H9 (cell line): ENCODE measurements at regions not wholly inside any gene's neighbourhood (a gene's known extent, or its start where the extent isn't known, plus 50 kb on each side); places are given as distances from the start of the nearest gene placed in this dataset.

ENCODE experiments used
- DNase-seq: peaks from one replicate; pipeline ENCODE4 v3.0.0-alpha.2; 2017
- H2AFZ ChIP-seq: one replicate; pipeline ENCODE4 v1.6.1; 2013; ENCODE audit warnings: mild to moderate bottlenecking, low read length, control low read depth, moderate library complexity
- H2AK5ac ChIP-seq: 2 replicates; pipeline ENCODE4 v1.6.1; 2013; ENCODE audit warnings: low read length, control low read depth, mixed read lengths; ENCODE audit not compliant: insufficient read length
- H2BK120ac ChIP-seq: one replicate; pipeline ENCODE4 v1.6.1; 2013; ENCODE audit warnings: low read depth, mild to moderate bottlenecking, low read length, control low read depth, inconsistent platforms; ENCODE audit not compliant: poor library complexity, severe bottlenecking
- H2BK12ac ChIP-seq: 2 replicates; pipeline ENCODE4 v1.6.1; 2013; ENCODE audit warnings: low read length, control low read depth, mixed read lengths, low read depth; ENCODE audit not compliant: insufficient read length
- H2BK15ac ChIP-seq: 2 replicates; pipeline ENCODE4 v1.6.1; 2013; ENCODE audit warnings: low read depth, low read length, control low read depth
- H2BK20ac ChIP-seq: one replicate; pipeline ENCODE4 v1.6.1; 2013; ENCODE audit warnings: low read depth, mild to moderate bottlenecking, low read length, control low read depth, inconsistent platforms; ENCODE audit not compliant: poor library complexity, severe bottlenecking
- H2BK5ac ChIP-seq: 2 replicates; pipeline ENCODE4 v1.6.1; 2013; ENCODE audit warnings: low read length, control low read depth, mixed read lengths; ENCODE audit not compliant: insufficient read length
- H3K14ac ChIP-seq: 2 replicates; pipeline ENCODE4 v1.6.1; 2013; ENCODE audit warnings: low read length, control low read depth; ENCODE audit not compliant: insufficient read depth
- H3K18ac ChIP-seq: 2 replicates; pipeline ENCODE4 v1.6.1; 2013; ENCODE audit warnings: low read depth, mild to moderate bottlenecking, mixed read lengths, low read length, control low read depth; ENCODE audit not compliant: insufficient read length
- H3K23ac ChIP-seq: 2 replicates; pipeline ENCODE4 v1.6.1; 2013; ENCODE audit warnings: low read length, control low read depth, mixed read lengths, low read depth; ENCODE audit not compliant: insufficient read length
- H3K23me2 ChIP-seq: 2 replicates; pipeline ENCODE4 v1.6.1; 2013; ENCODE audit warnings: low read depth, mild to moderate bottlenecking, mixed read lengths, low read length, control low read depth; ENCODE audit not compliant: insufficient read length, poor library complexity, severe bottlenecking
- H3K27ac ChIP-seq: 2 replicates; pipeline ENCODE4 v1.5.1; 2013; ENCODE audit warnings: low read length, control low read depth, mixed read lengths, low read depth; ENCODE audit not compliant: insufficient read length
- H3K27me3 ChIP-seq: 2 replicates; pipeline ENCODE4 v1.6.1; 2013; ENCODE audit warnings: low read length, control low read depth, inconsistent platforms; ENCODE audit not compliant: insufficient read depth
- H3K4ac ChIP-seq: 2 replicates; pipeline ENCODE4 v1.6.1; 2013; ENCODE audit warnings: low read depth, mild to moderate bottlenecking, control low read depth, inconsistent platforms, low read length, moderate library complexity
- H3K4me1 ChIP-seq: 2 replicates; pipeline ENCODE4 v1.6.1; 2013; ENCODE audit warnings: low read length, control low read depth, inconsistent platforms; ENCODE audit not compliant: insufficient read depth
- H3K4me2 ChIP-seq: 2 replicates; pipeline ENCODE4 v1.6.1; 2013; ENCODE audit warnings: low read length, control low read depth, mixed read lengths; ENCODE audit not compliant: insufficient read length, insufficient read depth
- H3K56ac ChIP-seq: 2 replicates; pipeline ENCODE4 v1.6.1; 2013; ENCODE audit warnings: low read depth, mild to moderate bottlenecking, mixed read lengths, low read length, control low read depth; ENCODE audit not compliant: insufficient read length
- H3K79me1 ChIP-seq: 2 replicates; pipeline ENCODE4 v1.6.1; 2013; ENCODE audit warnings: low read depth, mild to moderate bottlenecking, moderate library complexity, low read length, control low read depth, inconsistent platforms; ENCODE audit not compliant: insufficient read depth, poor library complexity, severe bottlenecking
- H3K79me2 ChIP-seq: 2 replicates; pipeline ENCODE4 v1.6.1; 2013; ENCODE audit warnings: low read length, control low read depth, inconsistent platforms; ENCODE audit not compliant: insufficient read depth
- H3K9ac ChIP-seq: 2 replicates; pipeline ENCODE4 v1.6.1; 2013; ENCODE audit warnings: low read length, control low read depth, mixed read lengths; ENCODE audit not compliant: insufficient read length; ENCODE audit errors: extremely low read depth
- H3K9me3 ChIP-seq: one replicate; pipeline ENCODE4 v1.6.1; 2013; ENCODE audit warnings: low read depth, low read length, inconsistent platforms; ENCODE audit not compliant: control insufficient read depth
- H3T11ph ChIP-seq: one replicate; pipeline ENCODE4 v1.6.1; 2013; ENCODE audit warnings: mild to moderate bottlenecking, low read length, control low read depth, inconsistent platforms
- H4K20me1 ChIP-seq: one replicate; pipeline ENCODE4 v1.6.1; 2013; ENCODE audit not compliant: control insufficient read depth, insufficient read length, insufficient read depth
- H4K5ac ChIP-seq: 2 replicates; pipeline ENCODE4 v1.6.1; 2013; ENCODE audit warnings: low read depth, mild to moderate bottlenecking, mixed read lengths, low read length, control low read depth; ENCODE audit not compliant: insufficient read length
- H4K8ac ChIP-seq: replicated peaks from 2 replicates; pipeline ENCODE4 v1.6.1; 2013; ENCODE audit warnings: low read length, control low read depth, mixed read lengths, low read depth; ENCODE audit not compliant: insufficient read length
- H4K91ac ChIP-seq: 2 replicates; pipeline ENCODE4 v1.6.1; 2013; ENCODE audit warnings: low read depth, mild to moderate bottlenecking, moderate library complexity, mixed read lengths, low read length, control low read depth; ENCODE audit not compliant: insufficient read length
- H3K27ac Mint-ChIP-seq, 3 experiments: 2 replicates in 2 of 3; 3 replicates in 1 of 3; pipeline ENCODE4 v1.8.0; 2020 to 2021; ENCODE audit warnings: mixed read lengths in 3 of 3, mild to moderate bottlenecking in 1 of 3, moderate library complexity in 1 of 3
- H3K27me3 Mint-ChIP-seq: 2 replicates; pipeline ENCODE4 v1.8.0; 2021; ENCODE audit warnings: low read depth, mild to moderate bottlenecking, moderate library complexity, mixed read lengths
- H3K36me3 Mint-ChIP-seq, 3 experiments: 2 replicates in 2 of 3; 3 replicates in 1 of 3; pipeline ENCODE4 v1.8.0; 2020 to 2021; ENCODE audit warnings: low read depth in 3 of 3, mixed read lengths in 3 of 3; ENCODE audit not compliant: insufficient read depth in 1 of 3
- H3K4me1 Mint-ChIP-seq, 2 experiments: 2 replicates each; pipeline ENCODE4 v1.8.0; 2020; ENCODE audit warnings: mixed read lengths in 2 of 2
- H3K4me3 Mint-ChIP-seq, 2 experiments: 2 replicates in 1 of 2; 3 replicates in 1 of 2; pipeline ENCODE4 v1.8.0; 2020 to 2021; ENCODE audit warnings: mild to moderate bottlenecking in 2 of 2, mixed read lengths in 2 of 2, moderate library complexity in 1 of 2
- H3K9me3 Mint-ChIP-seq, 2 experiments: 2 replicates in 1 of 2; 3 replicates in 1 of 2; pipeline ENCODE4 v1.8.0; 2020; ENCODE audit warnings: mild to moderate bottlenecking in 2 of 2, mixed read lengths in 2 of 2, moderate library complexity in 1 of 2
- WGBS: extraction: QIAGEN DNeasy Blood & Tissue Kit; methylation state at CpG from one replicate; pipeline ENCODE4 v1.1.7; 2013; ENCODE audit warnings: missing lambda C conversion rate, low lambda C conversion rate, mixed read lengths; ENCODE audit not compliant: insufficient read length; ENCODE audit errors: extremely low coverage; 5-methylcytosine and 5-hydroxymethylcytosine counted together
- TF ChIP-seq, protein P1 (sequence below): fragments of 200-600 bp; sonication (generic); conservative IDR thresholded peaks from 3 replicates; pipeline ENCODE4 v1.8.0; 2021; ENCODE audit warnings: antibody characterized with exemption, mild to moderate bottlenecking

DNA sequence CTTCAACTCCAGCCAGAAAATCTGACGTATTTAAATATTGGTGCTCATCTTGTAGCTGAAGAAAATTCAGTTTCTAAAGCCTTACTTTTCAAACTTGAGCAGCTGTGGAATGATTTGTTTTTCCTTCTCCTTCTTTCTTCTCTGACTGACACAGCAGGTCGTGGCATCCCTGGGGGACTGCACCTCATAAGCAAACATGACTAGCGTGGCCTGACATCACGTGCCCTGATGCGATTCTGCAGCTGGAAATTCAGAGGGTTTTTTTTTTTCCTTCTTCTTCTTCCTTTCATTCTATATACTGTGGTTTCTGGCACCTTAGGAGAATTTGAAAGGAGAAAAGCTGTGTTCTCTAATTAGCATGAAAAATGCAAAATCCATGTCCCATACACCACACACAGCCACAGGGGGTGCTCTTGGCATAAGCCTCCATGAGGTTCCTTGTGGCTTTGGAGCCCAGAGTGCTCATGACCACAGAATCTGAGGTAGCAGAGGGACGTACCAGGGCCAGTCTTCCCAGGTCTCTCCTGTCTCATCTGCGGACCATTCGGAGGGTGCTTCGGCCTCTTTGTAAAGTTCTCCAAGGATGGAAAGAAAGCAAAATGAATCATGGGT lies 258.5 kb upstream of the CDH4 start:
- no peaks in the 10 kb centered on the region for H3K23me2 ChIP-seq
- no peak overlapping the region for H2BK15ac ChIP-seq
- no peak overlapping the region for H3K27ac ChIP-seq
- H3K27me3 ChIP-seq = peaks cover 6% of the 10 kb centered on the region; the same call in 1 of the 2 replicates
- H3K56ac ChIP-seq = no peak overlapping the region
- Mint-ChIP-seq H3K27me3 (peaks cover 72% of the 10 kb centered on the region), H3K9me3 (no peaks in the 10 kb centered on the region; a peak in 1 of 5 replicates), H3K4me3 (no peak overlapping the region), H3K4me1 (peaks cover 15 to 17% of the 10 kb centered on the region in 2 experiments), H3K27ac (no peak overlapping the region), H3K36me3 (no peaks in the 10 kb centered on the region; a peak in 1 of 7 replicates)
- no peaks in the 10 kb centered on the region for H3K9me3 ChIP-seq
- no peak overlapping the region for H3K18ac ChIP-seq
- H4K5ac ChIP-seq = no peak overlapping the region
- no peak overlapping the region for H2BK12ac ChIP-seq
- no peak overlapping the region for H2BK20ac ChIP-seq
- no peaks in the 10 kb centered on the region for H3K4me1 ChIP-seq
- no peak overlapping the region for H4K91ac ChIP-seq
- no peak overlapping the region for H3K14ac ChIP-seq
- TF ChIP-seq, protein P1, sequence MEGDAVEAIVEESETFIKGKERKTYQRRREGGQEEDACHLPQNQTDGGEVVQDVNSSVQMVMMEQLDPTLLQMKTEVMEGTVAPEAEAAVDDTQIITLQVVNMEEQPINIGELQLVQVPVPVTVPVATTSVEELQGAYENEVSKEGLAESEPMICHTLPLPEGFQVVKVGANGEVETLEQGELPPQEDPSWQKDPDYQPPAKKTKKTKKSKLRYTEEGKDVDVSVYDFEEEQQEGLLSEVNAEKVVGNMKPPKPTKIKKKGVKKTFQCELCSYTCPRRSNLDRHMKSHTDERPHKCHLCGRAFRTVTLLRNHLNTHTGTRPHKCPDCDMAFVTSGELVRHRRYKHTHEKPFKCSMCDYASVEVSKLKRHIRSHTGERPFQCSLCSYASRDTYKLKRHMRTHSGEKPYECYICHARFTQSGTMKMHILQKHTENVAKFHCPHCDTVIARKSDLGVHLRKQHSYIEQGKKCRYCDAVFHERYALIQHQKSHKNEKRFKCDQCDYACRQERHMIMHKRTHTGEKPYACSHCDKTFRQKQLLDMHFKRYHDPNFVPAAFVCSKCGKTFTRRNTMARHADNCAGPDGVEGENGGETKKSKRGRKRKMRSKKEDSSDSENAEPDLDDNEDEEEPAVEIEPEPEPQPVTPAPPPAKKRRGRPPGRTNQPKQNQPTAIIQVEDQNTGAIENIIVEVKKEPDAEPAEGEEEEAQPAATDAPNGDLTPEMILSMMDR = peak; percentile 29; the same call in 2 of the 3 replicates
- no peaks in the 10 kb centered on the region for H3K79me1 ChIP-seq
- no peak overlapping the region for H2BK120ac ChIP-seq
- H3K23ac ChIP-seq = no peak overlapping the region
- H4K8ac ChIP-seq = no peak overlapping the region
- no peak overlapping the region for H3T11ph ChIP-seq
- H3K4me2 ChIP-seq = no peak overlapping the region
- H4K20me1 ChIP-seq = no peaks in the 10 kb centered on the region
- WGBS = no CpG with 5 or more reads among the region's 9 CpGs
- no peak overlapping the region for H2BK5ac ChIP-seq
- H3K79me2 ChIP-seq = no peaks in the 10 kb centered on the region
- no peak overlapping the region for H3K9ac ChIP-seq
- no peak overlapping the region for H2AFZ ChIP-seq
- no peak for DNase-seq
- H2AK5ac ChIP-seq = no peak overlapping the region
- H3K4ac ChIP-seq = no peak overlapping the region
